GM19452 (cell line): ENCODE measurements at regions not wholly inside any gene's neighbourhood (a gene's known extent, or its start where the extent isn't known, plus 50 kb on each side); places are given as distances from the start of the nearest gene placed in this dataset.

ENCODE experiments used
- ATAC-seq: cut with Tn5 transposase; IDR thresholded peaks from one replicate; pipeline ENCODE4 v1.9.1; 2021; ENCODE audit not compliant: unreplicated experiment

- ATAC-seq, result no peak
Observed at GRCh38 chr12:107439026-107439738, 246.4 kb upstream of the PWP1 start.

- ATAC-seq, result no peak
Observed at GRCh38 chr12:107440606-107441005, 245.0 kb upstream of the PWP1 start.

DNA sequence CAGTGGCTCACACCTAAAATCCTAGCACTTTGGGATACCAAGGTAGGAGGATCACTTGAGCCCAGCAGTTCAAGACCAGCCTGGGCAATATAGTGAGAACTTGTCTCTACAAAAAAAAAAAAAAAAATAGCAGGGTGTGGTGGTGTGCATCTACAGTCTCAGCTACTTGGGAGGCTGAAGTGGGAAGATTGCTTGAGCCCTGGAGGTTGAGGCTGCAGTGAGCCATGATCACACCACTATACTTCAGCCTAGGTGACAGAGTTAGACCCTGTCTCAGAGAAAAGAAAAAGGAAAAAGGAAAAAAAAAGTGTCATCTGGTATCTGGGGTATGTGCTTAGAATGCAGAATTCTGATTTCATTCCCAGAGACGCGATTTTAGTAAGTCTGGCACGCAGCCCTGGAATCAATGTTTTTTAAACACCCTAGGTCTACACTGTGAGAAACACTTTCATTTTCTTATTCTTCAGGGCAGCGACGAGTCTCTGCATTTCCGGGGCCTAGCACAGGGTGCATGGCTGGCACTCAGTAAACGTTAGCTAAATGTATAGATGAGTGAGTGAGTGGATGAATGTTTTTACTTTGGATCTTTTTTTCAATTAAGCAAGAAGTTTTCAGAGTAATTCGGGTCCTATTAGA, 243.8 kb upstream of the PWP1 start:
- ATAC-seq, result no peak

GRCh38 chr12:107442326-107442987, 243.1 kb upstream of the PWP1 start:
- no peak for ATAC-seq

GRCh38 chr12:107443320-107444090, 242.1 kb upstream of the PWP1 start:
- no peak for ATAC-seq

DNA sequence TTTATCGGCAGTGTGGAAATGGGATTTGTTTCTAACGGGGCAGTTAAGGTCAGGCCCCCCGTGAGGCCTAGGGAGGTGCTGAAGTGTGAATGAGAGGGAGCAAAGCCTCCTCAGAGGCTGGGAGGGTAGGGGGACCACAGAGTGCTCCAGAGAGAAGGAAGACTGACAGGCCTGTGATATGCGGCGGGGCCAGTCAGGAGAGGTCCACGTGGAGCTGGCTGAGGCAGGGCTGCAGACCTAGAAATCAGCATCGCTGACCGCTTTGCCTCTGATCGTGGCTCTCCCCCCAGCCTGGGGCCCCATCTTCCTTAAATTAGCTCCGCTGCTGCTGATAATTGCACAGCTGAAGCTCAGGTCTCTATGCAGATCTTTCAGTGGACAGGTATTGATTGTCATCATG, 240.8 kb upstream of the PWP1 start:
- ATAC-seq, result no peak

GRCh38 chr12:107446476-107446875, 239.1 kb upstream of the PWP1 start:
- no peak for ATAC-seq

- ATAC-seq, result no peak
Observed at GRCh38 chr12:107447336-107447735, 238.3 kb upstream of the PWP1 start.

DNA sequence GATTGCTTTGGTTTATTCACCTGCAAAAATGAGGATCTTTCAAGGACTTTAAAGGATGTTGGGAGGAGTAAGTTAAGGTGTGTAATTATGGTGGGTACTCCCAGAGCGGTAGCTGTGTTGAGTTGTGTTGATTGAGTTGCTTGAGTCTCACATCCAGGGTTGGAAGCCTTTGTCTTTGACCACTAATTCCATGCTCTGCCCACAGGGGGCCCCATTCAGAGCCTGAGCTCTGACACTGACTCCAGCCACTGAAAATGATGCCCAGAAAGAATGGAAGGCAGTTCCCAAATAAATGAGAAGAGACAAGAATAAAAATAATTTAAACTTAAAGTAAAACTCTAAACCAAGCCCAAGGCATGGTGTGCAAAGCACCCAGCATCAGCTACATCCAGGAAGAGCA, 237.4 kb upstream of the PWP1 start:
- no peak for ATAC-seq

- no peak for ATAC-seq
Observed at GRCh38 chr12:107449891-107450290, 235.7 kb upstream of the PWP1 start.

GRCh38 chr12:107450541-107450940, 235.1 kb upstream of the PWP1 start:
- no peak for ATAC-seq

DNA sequence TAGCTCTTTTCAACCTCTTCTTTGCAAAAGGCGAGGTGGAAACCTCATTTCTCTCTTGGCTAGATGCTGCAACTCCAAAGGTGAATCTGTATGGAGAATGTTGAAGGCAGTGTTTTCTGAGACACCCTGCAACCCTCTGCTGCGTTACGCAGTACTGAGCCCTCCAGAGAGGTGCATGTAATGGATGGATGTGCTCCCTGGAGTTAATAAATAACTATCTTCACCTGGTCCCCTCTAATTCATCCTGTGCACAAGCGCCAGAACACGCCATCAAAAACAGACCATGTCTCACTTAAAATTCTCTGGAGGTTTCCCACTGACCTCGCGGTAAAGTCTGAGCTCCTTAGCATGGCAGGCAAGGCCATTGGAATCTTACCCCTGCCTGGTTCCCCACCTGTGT, 234.4 kb upstream of the PWP1 start:
- no peak for ATAC-seq

GRCh38 chr12:107454109-107454830, 231.3 kb upstream of the PWP1 start:
- ATAC-seq, result no peak

DNA sequence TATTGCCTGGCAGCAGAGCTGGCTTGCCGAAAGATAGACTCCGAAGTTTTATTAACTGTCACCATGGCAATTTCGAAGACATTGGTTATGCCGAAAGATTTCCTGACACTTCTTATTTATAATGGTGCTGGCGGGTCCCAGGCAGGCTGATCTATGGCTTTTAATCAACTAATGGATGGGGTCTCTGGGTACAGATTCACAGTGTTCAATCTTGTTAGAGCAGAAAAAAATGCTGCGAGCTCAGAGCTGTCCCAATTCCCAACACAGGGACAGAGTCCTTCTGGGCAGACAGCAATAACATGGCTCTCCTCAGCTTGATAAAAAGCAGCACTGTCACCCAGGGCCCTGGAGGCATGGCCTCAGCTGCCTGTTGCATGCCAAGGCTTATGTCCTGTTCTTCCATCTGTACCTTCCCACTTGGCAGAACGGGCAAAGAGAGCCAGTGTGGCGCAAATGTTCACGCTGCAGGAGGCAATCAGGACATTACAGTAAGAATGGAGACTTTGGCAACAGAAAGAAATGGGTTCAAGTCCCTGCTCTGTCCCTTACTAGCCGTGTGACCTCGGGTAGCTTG, 228.2 kb upstream of the PWP1 start:
- ATAC-seq, result no peak

DNA sequence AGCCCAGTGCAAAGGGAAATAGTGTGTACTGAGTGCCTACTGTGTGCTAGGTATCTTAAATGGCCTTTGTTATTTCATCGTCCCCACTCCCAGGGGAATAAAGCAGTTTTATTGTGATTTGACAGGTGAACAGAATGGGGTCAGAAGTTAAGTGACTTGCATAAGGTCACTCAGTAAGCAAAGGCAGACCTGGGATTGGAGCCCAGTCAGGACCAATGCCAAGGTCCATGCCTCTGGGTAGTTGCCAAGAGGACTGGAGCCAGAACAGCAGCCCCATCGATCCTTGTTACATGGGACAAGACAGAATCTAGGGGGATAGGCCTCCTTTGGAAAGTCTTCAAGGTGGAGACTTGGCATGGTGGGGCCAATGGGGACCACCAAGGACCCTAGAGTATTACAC, 227.4 kb upstream of the PWP1 start:
- no peak for ATAC-seq

DNA sequence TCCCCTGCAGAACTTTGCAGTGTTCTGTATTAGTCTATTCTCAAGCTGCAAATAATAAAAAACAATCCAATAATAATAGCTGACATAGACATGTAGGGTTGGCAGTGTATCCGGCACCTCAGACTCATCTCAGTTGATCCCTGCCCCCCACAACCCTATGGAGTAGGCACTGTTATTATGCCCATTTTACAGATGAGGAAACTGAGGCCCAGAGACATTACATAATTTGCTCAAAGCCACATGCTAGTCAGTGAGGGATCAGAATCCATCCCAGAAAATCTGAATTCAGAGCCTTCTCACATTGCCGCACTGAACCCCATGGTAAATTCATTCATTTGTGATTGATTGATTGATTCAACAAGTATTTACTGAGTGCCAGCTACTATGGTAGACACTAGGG, 226.6 kb upstream of the PWP1 start:
- ATAC-seq, result no peak

DNA sequence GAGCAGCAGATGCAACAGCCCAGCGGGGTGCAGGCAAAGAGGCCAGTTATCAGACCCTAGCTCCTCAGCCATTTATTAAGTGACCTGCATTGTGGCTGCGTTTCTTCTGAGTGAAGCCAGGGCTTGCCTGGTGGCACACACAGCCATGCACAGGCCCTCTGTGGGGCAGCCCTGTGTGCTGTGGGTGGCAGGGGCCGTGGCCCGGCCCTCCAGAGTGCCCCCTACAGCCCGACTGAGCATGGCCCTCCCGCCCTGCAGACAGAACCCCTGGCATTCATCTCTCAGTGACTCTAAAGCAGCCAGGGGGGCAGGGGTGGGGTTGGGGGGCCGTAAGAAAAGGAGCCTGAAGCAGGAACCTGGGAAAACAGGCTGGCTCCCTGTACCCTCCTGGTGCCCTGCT, 226.0 kb upstream of the PWP1 start:
- ATAC-seq, result no peak

GRCh38 chr12:107461222-107461975, 224.2 kb upstream of the PWP1 start:
- no peak for ATAC-seq

GRCh38 chr12:107462428-107463332, 222.9 kb upstream of the PWP1 start:
- no peak for ATAC-seq
